ENCODE measurements at regions not wholly inside any gene's neighbourhood (a gene's known extent, or its start where the extent isn't known, plus 50 kb on each side); places are given as distances from the start of the nearest gene placed in this dataset.

- no peak for TF ChIP-seq GATA3 (IDR thresholded peaks at IDR 0.05; ENCODE audit: low read depth, low read length)
- no peak for TF ChIP-seq GATA2 (IDR thresholded peaks at IDR 0.05; ENCODE audit: low read depth, low read length)
Observed at GRCh38 chr2:19548116-19548515, 189.7 kb upstream of the OSR1 start.
